Activated naive CD8-positive, alpha-beta T cell treated with anti-CD3 and anti-CD28 coated beads, Interleukin-2, amount 10 ng/mL, durations not matched to agents 7 days and 5 days (primary cell): ENCODE measurements at regions not wholly inside any gene's neighbourhood (a gene's known extent, or its start where the extent isn't known, plus 50 kb on each side); places are given as distances from the start of the nearest gene placed in this dataset.

ENCODE experiments used
- ATAC-seq: fragments of 150-1000 bp; cut with Tn5 transposase; one replicate; pipeline ENCODE4 v1.10.0; 2021; ENCODE audit warnings: low read depth, moderate library complexity
- POLR2A ChIA-PET: fragments of 350-600 bp; sonication (Branson Sonifier 250); formaldehyde crosslinking; loops from one replicate; lab custom pipeline; 2021; ENCODE audit warnings: antibody characterized with exemption; lab: Charles Lee
- DNase-seq: peaks from one replicate; pipeline ENCODE4 v3.0.0; 2021
- H3K27ac Mint-ChIP-seq: one replicate; pipeline ENCODE4 v1.8.0; 2022; ENCODE audit warnings: mild to moderate bottlenecking, mixed read lengths
- H3K27me3 Mint-ChIP-seq: one replicate; pipeline ENCODE4 v1.8.0; 2022; ENCODE audit warnings: mild to moderate bottlenecking, moderate library complexity, mixed read lengths
- H3K36me3 Mint-ChIP-seq: one replicate; pipeline ENCODE4 v1.8.0; 2021; ENCODE audit warnings: mild to moderate bottlenecking, mixed read lengths
- H3K4me1 Mint-ChIP-seq: one replicate; pipeline ENCODE4 v1.8.0; 2021; ENCODE audit warnings: mixed read lengths
- H3K4me3 Mint-ChIP-seq: one replicate; pipeline ENCODE4 v1.8.0; 2022; ENCODE audit warnings: mild to moderate bottlenecking, moderate library complexity, mixed read lengths
- H3K9me3 Mint-ChIP-seq: one replicate; pipeline ENCODE4 v1.8.0; 2021; ENCODE audit warnings: mixed read lengths

DNA sequence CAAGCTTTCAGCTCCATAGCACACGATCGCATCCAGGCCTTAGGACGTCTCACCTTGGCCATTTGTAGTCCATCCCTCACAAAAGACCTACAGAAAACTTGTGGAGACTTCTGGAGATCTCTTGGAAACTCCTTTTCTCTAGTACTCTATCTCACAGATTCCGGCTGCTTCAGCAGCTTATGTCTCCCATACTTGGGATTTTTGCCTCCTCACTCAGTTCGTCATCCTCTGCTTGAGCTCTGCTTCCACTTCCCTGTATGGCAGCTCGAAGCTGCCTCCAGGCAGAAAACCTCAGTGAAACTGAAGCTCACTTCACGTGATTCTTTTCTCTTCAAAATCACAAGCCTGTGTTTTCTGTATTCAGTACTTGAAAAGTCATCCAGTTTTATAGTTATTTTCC lies 178.7 kb upstream of the GDF10 start:
- no peak overlapping the region for H3K27ac Mint-ChIP-seq
- DNase-seq (no peak), ATAC-seq (no peak)
- peaks cover 9% of the 10 kb centered on the region for H3K27me3 Mint-ChIP-seq
- H3K36me3 Mint-ChIP-seq = no peaks in the 10 kb centered on the region
- POLR2A ChIA-PET = no interaction called here
- no peak overlapping the region for H3K4me3 Mint-ChIP-seq
- H3K4me1 Mint-ChIP-seq = no peaks in the 10 kb centered on the region
- peaks cover 3% of the 10 kb centered on the region for H3K9me3 Mint-ChIP-seq

DNA sequence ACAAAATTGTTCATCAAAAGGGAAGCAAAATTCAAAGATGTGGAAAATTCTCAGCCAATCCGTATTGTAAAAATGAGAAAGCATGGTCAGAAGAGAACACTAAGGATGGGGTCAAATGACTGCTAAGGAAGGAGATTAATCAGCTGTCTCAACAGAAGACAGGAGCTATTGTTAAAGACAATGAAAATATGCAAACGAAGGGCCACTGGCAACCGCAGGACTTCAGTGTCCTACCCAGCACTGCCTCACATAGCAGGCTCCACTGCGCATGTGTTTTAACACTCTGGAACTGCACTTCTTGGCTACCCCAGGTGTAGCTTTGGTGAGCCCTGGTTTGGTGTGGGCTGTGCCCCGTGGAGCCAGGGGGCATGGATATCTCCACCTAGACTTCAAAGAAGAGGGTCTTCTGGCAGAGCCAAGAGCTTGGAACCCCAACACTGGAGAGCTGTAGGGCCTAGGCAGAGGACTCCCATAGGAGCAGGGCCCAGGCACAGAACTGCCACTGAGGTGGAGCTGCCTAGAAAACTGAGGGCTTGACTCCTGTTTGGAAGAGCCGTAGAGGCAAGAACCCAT lies 176.2 kb upstream of the GDF10 start:
- Mint-ChIP-seq H3K4me3 (no peak overlapping the region), H3K4me1 (no peaks in the 10 kb centered on the region), H3K27ac (no peak overlapping the region), H3K36me3 (no peaks in the 10 kb centered on the region), H3K9me3 (peaks cover 3% of the 10 kb centered on the region), H3K27me3 (peaks cover 7% of the 10 kb centered on the region)
- DNase-seq = no peak
- no peak for ATAC-seq
- POLR2A ChIA-PET = no interaction called here

DNA sequence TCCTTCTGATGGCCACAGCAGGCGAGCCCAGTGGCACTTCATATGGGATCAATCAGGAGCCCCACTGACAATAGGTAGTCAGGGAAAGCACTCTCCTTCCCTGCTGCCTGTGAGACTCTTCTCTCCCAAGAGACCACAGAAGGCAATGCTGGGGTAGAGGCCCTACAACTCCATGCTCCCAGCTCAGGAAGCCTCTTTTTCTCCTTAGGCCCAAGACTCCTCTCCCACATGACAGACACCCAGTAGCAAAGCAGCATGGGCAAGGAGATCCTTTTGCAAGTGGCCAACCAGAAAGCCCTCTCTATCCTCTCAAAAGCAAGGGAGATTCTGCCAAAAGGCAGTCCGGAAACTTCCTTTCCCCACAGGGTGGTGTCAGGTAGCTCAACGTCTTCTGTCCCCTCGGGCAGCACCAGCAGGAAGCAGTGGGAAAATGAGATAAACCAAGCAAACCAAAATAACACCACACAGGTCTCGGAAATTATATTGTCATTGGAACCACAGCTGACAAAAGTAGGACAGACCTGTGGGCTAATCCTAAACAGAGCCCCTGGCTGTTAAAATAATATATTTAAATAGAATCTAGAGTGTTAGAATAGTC lies 172.7 kb upstream of the GDF10 start:
- H3K27me3 Mint-ChIP-seq = peaks cover 4% of the 10 kb centered on the region
- H3K9me3 Mint-ChIP-seq = peaks cover 3% of the 10 kb centered on the region
- no peak for DNase-seq
- H3K36me3 Mint-ChIP-seq = no peaks in the 10 kb centered on the region
- H3K27ac Mint-ChIP-seq = no peak overlapping the region
- POLR2A ChIA-PET = no interaction called here
- no peak for ATAC-seq
- H3K4me1 Mint-ChIP-seq = no peaks in the 10 kb centered on the region
- H3K4me3 Mint-ChIP-seq = no peak overlapping the region

DNA sequence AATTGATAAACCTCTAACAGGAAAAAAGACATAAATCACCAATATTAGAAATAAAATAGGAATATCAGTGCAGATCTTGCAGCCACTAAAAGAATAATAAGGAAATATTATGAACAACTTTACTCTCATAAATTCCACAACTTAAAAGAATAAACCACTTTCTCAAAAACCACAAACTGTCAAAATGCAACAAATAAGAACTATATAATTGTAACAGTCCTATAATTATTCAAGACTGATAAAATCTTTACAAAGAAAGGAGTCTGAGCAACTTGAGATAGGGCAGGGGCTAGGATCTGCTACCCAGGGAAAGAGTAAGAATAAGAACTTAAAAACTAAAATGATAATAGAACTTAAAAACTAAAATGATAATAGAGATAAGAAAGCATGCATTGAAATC lies 169.5 kb upstream of the GDF10 start:
- POLR2A ChIA-PET = no interaction called here
- no peak overlapping the region for H3K27ac Mint-ChIP-seq
- no peaks in the 10 kb centered on the region for H3K9me3 Mint-ChIP-seq
- no peaks in the 10 kb centered on the region for H3K27me3 Mint-ChIP-seq
- H3K36me3 Mint-ChIP-seq = no peaks in the 10 kb centered on the region
- no peak overlapping the region for H3K4me3 Mint-ChIP-seq
- DNase-seq (no peak), ATAC-seq (no peak)
- H3K4me1 Mint-ChIP-seq = peaks cover 5% of the 10 kb centered on the region

DNA sequence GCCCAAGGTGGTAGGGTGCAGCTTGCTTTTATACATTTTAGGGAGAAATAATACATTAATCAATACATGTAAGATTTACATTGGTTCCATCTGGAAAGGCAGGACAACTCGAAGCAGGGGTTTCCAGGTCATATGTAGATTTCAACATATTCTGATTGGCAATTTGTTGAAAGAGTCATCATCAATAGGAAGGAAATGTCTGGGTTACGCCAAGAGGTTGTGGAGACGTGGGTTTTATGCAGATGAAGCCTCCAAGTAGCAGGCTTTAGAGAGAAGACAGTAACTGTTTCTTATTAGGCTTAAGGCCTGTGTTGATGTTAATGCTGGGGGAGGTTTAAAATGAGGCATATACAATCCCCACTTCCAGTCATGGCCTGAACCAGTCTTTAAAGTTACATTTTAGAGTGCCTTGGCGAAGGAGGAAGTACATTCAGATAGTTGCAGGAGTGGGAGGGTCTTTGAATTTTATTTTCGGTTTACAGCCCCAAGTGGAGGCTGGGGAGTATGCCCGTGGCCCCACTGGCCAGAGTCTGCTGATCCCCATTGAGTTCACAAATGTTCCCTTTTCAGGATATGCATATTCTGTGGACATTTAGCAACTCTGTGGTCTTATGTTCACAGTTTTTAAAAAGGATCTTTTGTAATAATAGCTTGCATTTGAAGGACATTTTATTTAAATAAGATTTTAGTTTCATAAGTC lies 166.0 kb upstream of the GDF10 start:
- H3K9me3 Mint-ChIP-seq = no peaks in the 10 kb centered on the region
- no peak overlapping the region for H3K27ac Mint-ChIP-seq
- peaks cover 5% of the 10 kb centered on the region for H3K4me1 Mint-ChIP-seq
- DNase-seq = no peak
- no peaks in the 10 kb centered on the region for H3K27me3 Mint-ChIP-seq
- H3K36me3 Mint-ChIP-seq = no peaks in the 10 kb centered on the region
- POLR2A ChIA-PET = no interaction called here
- no peak for ATAC-seq
- H3K4me3 Mint-ChIP-seq = no peak overlapping the region

DNA sequence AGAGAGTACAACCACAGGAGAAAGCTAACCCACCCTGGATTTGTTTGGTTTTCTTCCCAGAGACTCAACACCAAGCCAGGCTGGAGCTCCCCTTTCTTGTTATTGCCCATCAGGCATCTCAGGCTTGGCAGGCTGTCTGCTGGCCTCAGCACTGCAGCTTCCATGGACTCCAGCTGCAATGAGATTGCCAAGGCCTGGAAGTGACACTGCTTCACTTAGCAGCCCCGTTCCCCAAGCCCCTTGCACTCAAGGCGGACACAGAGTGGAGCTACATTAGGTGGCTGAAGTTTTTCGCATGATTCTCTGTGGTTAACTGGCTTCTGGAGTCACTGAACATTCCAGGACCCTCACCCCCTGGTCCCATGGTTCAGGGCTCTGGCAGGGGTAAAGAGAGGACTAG lies 163.1 kb upstream of the GDF10 start:
- Mint-ChIP-seq H3K27ac (no peak overlapping the region), H3K4me1 (peaks cover 5% of the 10 kb centered on the region), H3K9me3 (no peaks in the 10 kb centered on the region), H3K27me3 (peaks cover 2% of the 10 kb centered on the region), H3K4me3 (no peak overlapping the region), H3K36me3 (no peaks in the 10 kb centered on the region)
- DNase-seq (no peak), ATAC-seq (no peak)
- POLR2A ChIA-PET = no interaction called here

DNA sequence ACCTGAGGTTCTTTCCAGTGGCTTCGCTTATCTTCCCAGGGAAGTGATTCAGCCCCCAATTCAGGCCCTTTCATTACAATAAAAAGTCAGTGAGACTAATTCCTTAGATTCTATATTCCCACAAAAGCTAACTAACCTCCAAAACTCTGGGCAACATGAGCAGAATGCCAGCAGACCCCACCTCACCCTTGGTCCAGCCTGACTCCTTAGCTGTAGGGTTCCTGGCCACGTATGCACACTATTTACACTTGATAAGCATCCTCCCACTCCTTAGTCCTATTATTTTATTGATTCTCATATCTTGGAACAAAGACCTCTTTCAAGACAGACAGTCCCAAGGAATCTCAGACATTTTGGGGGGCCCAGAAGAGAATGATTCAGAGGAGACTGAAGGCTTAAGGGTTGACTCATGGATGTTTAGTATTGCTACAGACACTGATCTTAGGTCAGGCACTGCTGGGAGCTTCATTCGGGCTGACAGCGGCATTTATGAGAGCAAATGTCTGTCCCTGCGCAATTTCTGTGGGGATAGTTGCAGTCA lies 162.6 kb upstream of the GDF10 start:
- ATAC-seq = no peak
- Mint-ChIP-seq H3K4me3 (no peak overlapping the region), H3K27ac (no peak overlapping the region), H3K4me1 (peaks cover 5% of the 10 kb centered on the region), H3K36me3 (no peaks in the 10 kb centered on the region), H3K9me3 (no peaks in the 10 kb centered on the region), H3K27me3 (peaks cover 2% of the 10 kb centered on the region)
- DNase-seq = no peak
- POLR2A ChIA-PET = no interaction called here

DNA sequence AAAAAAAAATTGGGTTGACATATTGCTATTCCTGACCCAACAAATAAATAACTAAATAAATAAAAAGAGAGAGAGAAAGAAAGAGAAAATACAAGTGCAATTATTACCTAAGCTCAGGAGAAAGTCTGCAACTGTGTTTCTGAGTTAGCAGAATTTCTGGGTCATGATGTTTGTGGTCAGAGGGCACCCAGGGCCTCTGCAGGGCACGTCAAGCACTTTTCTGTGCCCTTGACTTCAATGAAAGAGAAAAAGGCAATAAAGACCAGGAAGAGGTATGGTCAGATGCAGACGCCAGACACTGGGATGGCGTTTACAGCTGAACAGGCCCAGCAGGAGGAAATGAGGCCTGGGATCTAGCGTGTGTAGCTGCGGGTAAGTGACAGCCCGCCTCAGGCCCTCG lies 160.9 kb upstream of the GDF10 start:
- ATAC-seq (no peak), DNase-seq (no peak)
- H3K9me3 Mint-ChIP-seq = no peaks in the 10 kb centered on the region
- H3K4me3 Mint-ChIP-seq = no peak overlapping the region
- no peak overlapping the region for H3K27ac Mint-ChIP-seq
- no peaks in the 10 kb centered on the region for H3K36me3 Mint-ChIP-seq
- H3K4me1 Mint-ChIP-seq = peaks cover 1% of the 10 kb centered on the region
- POLR2A ChIA-PET = interaction anchor here (1.0 kb wide), 1 partner anchor 172 kb away, joined by 6 read pairs; no protein-coding TSS in a partner anchor
- H3K27me3 Mint-ChIP-seq = peaks cover 2% of the 10 kb centered on the region

DNA sequence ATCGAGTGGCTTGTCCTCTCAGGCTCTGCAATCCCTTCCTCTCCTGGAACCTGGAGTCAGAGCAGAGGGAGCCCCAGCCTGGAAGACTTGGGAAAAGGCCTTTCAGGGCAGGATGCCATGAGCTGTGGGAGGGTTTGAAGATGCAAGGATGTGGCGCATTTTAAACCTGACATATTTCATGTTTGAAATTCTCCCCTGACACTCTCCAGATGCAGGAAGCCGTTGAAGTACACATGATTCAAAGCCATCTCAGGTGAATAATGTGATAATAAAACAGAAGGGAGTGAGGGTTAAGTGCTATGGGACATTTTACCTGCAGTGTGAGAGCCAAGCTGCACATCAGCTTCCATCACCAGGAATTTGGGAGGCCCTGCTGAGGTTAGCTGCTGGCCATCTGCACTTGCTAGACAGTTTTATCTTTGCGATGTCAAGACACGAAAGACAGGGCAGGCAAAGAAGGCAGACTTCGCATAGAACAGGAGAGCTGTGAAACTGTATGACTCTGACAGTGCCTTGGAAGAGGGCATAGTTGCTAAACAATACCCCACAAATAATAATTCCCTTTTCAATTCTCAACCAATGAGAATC lies 159.1 kb upstream of the GDF10 start:
- ATAC-seq (no peak), DNase-seq (no peak)
- H3K36me3 Mint-ChIP-seq = no peaks in the 10 kb centered on the region
- no peak overlapping the region for H3K4me3 Mint-ChIP-seq
- no peak overlapping the region for H3K27ac Mint-ChIP-seq
- H3K9me3 Mint-ChIP-seq = no peaks in the 10 kb centered on the region
- H3K4me1 Mint-ChIP-seq = peaks cover 2% of the 10 kb centered on the region
- POLR2A ChIA-PET = no interaction called here
- H3K27me3 Mint-ChIP-seq = peaks cover 2% of the 10 kb centered on the region

DNA sequence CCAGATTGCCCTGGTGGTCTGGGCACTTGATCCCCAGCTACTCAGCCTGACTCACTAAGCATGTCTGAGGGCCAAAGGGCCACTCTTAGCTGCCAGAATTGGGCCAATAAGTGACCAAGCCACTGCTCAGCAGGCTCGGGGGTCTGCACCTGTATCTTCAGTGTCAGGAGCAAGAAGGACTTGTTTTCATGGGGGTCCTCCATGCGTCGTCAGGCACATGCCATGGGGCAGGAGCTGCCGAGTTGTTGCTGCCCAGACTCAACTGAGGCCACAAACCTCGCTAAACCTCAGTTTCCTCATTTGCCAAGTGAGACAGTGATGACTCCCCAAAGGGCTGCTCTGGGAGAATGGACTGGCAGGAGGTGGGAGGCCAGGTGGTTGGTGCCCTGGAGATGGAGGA lies 158.6 kb upstream of the GDF10 start:
- peaks cover 2% of the 10 kb centered on the region for H3K4me1 Mint-ChIP-seq
- no peaks in the 10 kb centered on the region for H3K9me3 Mint-ChIP-seq
- H3K27me3 Mint-ChIP-seq = peaks cover 2% of the 10 kb centered on the region

DNA sequence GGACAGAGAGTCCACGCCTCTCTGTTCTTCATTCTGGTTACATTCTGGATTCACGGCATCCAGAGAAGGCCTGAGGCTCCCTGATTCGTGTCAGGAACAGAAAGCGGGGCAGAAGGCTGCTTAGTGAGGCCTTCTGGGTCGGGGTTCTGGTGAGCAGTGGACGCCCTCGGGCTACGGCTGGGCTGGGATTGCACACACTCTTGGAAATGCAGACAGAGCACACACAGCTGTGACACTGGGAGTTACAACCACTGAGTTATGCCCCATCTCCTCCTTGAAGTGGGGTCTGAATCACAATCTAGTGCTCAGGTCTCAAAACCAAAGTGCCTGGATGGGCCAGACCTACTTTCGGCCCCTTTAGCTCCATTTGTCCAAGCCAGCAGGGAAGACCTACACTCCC lies 156.9 kb upstream of the GDF10 start:
- peak overlapping the region; percentile 54 for H3K27ac Mint-ChIP-seq
- peaks cover 2% of the 10 kb centered on the region for H3K9me3 Mint-ChIP-seq
- H3K27me3 Mint-ChIP-seq = peaks cover 2% of the 10 kb centered on the region
- POLR2A ChIA-PET = no interaction called here
- no peak overlapping the region for H3K4me3 Mint-ChIP-seq
- DNase-seq (no peak), ATAC-seq (no peak)
- peaks cover 2% of the 10 kb centered on the region for H3K4me1 Mint-ChIP-seq
- H3K36me3 Mint-ChIP-seq = peaks cover 2% of the 10 kb centered on the region

More for the DNA sequence above, 158.6 kb upstream of the GDF10 start:
- no peak for DNase-seq
- H3K36me3 Mint-ChIP-seq = no peaks in the 10 kb centered on the region
- POLR2A ChIA-PET = no interaction called here
- no peak for ATAC-seq
- no peak overlapping the region for H3K27ac Mint-ChIP-seq
- H3K4me3 Mint-ChIP-seq = no peak overlapping the region

DNA sequence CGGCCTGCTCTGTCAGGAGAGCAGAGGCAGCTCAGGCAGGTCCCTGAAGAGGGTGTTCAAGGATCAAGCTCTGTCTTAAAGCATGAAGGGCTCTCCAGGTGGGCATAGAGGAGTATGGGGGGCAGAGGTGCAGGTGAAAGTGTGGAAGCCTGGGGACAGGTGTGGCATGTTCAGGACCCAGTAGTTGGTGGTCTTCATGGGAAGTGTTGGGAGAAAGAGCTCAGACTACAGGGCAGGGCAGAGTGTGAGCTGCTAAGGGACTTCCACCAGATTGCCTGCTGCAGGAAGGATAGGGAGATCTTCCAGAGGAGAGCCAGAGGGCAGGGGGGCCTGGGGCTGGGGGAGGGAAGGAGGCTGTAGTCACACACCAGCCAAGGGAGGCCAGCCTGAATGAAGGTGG lies 156.5 kb upstream of the GDF10 start:
- no peak overlapping the region for H3K4me3 Mint-ChIP-seq
- peaks cover 2% of the 10 kb centered on the region for H3K36me3 Mint-ChIP-seq
- H3K27ac Mint-ChIP-seq = peak overlapping the region; percentile 54
- peaks cover 2% of the 10 kb centered on the region for H3K9me3 Mint-ChIP-seq
- no peak for ATAC-seq
- H3K27me3 Mint-ChIP-seq = peaks cover 2% of the 10 kb centered on the region
- POLR2A ChIA-PET = no interaction called here
- DNase-seq = no peak
- peaks cover 2% of the 10 kb centered on the region for H3K4me1 Mint-ChIP-seq

DNA sequence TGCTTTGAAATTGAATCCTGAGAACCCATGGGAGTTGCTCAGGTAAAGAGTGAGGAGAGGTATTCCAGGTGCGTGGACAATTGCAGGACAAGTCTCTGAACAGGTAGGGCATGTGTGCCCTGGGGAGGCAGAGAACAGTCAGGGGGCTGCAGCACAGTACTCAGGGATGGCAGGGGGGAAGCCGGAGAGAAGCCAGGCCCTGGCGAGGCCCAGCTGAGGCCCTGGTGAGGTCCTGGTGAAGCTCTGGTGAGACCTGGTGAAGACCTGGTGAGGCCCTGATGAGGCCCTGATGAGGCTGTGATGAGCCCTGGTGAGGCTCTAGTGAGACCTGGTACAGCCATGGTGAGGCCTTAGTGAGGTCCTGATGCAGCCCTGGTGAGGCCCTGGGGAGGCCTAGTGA lies 155.5 kb upstream of the GDF10 start:
- peaks cover 2% of the 10 kb centered on the region for H3K9me3 Mint-ChIP-seq
- H3K4me1 Mint-ChIP-seq = peaks cover 2% of the 10 kb centered on the region
- no peaks in the 10 kb centered on the region for H3K27me3 Mint-ChIP-seq
- ATAC-seq (no peak), DNase-seq (no peak)
- peaks cover 2% of the 10 kb centered on the region for H3K36me3 Mint-ChIP-seq
- H3K4me3 Mint-ChIP-seq = no peak overlapping the region
- POLR2A ChIA-PET = no interaction called here
- H3K27ac Mint-ChIP-seq = peak overlapping the region; percentile 15
